ENCODE measurements at regions not wholly inside any gene's neighbourhood (a gene's known extent, or its start where the extent isn't known, plus 50 kb on each side); places are given as distances from the start of the nearest gene placed in this dataset.

DNA sequence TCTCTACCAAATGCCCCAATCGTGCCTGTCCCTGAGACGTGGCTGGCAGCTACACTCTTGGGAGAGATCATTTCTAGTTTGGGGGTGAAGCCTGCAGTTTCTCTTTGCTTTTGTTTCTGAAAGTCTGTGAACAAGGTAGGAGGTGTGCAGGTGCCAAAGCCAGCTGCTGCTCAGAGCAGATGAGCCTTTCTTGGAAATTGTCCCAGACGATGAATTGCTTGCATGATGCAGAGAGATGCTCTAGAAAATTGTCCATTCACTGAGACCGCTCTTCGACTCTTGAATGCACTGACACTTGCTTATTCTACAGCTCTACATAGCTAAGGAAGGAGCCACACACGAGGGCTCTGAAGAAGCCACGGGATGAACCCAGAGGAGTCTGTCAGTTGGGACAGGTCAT is 225.6 kb upstream of the E2F8 start:
- FAIRE-seq (no peak), DNase-seq (ENCODE audit: low read depth) (no peak)
- Histone ChIP-seq H3K36me3 (ENCODE audit: control insufficient read depth, insufficient read depth, low read length) (no peaks in the 10 kb centered on the region), H3K4me3 (ENCODE audit: low read depth, low read length) (no peak overlapping the region), H3K27me3 (ENCODE audit: control insufficient read depth, insufficient read depth, low read length) (peaks cover 4% of the 10 kb centered on the region)
- TF ChIP-seq, protein P1, sequence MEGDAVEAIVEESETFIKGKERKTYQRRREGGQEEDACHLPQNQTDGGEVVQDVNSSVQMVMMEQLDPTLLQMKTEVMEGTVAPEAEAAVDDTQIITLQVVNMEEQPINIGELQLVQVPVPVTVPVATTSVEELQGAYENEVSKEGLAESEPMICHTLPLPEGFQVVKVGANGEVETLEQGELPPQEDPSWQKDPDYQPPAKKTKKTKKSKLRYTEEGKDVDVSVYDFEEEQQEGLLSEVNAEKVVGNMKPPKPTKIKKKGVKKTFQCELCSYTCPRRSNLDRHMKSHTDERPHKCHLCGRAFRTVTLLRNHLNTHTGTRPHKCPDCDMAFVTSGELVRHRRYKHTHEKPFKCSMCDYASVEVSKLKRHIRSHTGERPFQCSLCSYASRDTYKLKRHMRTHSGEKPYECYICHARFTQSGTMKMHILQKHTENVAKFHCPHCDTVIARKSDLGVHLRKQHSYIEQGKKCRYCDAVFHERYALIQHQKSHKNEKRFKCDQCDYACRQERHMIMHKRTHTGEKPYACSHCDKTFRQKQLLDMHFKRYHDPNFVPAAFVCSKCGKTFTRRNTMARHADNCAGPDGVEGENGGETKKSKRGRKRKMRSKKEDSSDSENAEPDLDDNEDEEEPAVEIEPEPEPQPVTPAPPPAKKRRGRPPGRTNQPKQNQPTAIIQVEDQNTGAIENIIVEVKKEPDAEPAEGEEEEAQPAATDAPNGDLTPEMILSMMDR (IDR thresholded peaks at IDR 0.05; ENCODE audit: insufficient read depth, low read length, severe bottlenecking): no peak

DNA sequence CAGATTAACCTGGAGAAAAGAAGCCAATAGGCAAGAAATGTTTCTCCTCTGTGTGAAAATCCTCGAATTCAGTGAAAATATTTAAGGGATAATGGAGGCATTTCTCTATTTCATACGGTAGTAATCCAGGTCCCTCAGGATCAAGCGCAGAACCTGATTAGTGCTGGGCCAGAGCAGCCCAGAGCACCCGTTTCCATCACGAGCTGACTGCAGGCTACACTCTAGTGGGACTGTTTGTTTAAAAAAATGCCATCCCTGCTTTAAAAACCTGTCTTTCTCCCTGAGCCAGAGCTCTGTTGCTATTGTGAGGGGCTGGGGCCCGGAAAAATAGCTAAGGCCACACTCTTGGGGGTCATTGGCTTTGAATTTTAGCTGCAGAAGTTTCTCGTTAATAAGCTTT is 223.2 kb upstream of the E2F8 start:
- H3K36me3 ChIP-seq (ENCODE audit: control insufficient read depth, insufficient read depth, low read length): no peaks in the 10 kb centered on the region
- H3K4me3 ChIP-seq (ENCODE audit: low read depth, low read length): no peak overlapping the region
- FAIRE-seq (no peak), DNase-seq (ENCODE audit: low read depth) (no peak)
- TF ChIP-seq, protein P1 (IDR thresholded peaks at IDR 0.05; ENCODE audit: insufficient read depth, low read length, severe bottlenecking): no peak
- peaks cover 3% of the 10 kb centered on the region for H3K27me3 ChIP-seq (ENCODE audit: control insufficient read depth, insufficient read depth, low read length)

DNA sequence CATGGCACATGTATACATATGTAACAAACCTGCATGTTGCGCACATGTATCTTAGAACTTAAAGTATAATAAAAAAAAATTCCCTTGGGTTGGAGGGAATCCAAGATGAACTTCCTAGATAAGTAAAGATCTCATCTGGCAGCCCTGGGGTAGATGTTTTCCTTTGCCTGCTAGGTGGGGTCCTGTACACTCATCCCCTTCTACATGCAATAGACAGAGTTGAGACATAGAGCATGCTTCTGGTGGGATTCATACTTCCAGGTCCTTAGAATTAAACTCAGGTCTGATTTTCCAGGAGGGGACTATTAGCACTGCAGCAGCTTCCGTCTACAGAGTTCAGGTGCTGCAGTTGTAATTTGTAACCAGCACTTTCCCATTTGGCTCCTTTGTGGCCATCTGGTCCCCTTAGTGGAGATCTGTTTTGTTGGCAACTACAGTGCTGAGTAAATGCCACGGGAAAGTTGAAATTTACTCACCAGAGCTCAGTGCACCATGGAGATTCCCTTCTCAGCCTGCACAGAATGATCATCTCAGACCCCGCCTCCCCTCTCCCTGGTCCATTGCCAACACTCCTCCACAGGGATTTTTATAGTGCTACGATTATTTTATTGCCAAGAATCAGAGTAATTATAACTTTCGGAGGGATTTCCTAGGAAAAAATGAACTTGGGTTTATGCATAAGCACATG is 220.1 kb upstream of the E2F8 start:
- DNase-seq (ENCODE audit: low read depth) (no peak), FAIRE-seq (no peak)
- Histone ChIP-seq H3K27me3 (ENCODE audit: control insufficient read depth, insufficient read depth, low read length) (peaks cover 2% of the 10 kb centered on the region), H3K36me3 (ENCODE audit: control insufficient read depth, insufficient read depth, low read length) (no peaks in the 10 kb centered on the region), H3K4me3 (ENCODE audit: low read depth, low read length) (no peak overlapping the region)
- TF ChIP-seq, protein P1 (IDR thresholded peaks at IDR 0.05; ENCODE audit: insufficient read depth, low read length, severe bottlenecking): no peak

DNA sequence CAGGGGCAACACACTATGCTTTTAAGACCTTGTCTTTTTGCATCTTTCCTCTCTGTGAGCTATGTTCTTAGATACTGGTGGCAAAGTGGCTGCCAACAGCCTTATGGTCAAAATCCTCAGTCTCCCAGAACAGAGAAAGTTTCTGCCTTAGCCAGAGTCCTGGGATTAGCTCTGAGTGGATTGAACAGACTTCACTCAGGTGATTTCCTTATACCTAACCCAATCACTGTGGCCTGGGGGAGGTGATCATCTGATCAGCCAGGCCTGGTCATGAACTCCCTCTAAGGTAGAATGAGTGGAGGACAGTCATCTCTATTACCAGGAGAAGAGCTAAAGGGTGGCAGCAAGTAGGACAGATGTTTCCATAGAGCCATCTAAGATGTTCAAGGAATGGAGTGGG is 218.5 kb upstream of the E2F8 start:
- FAIRE-seq (no peak), DNase-seq (ENCODE audit: low read depth) (no peak)
- H3K36me3 ChIP-seq (ENCODE audit: control insufficient read depth, insufficient read depth, low read length): no peaks in the 10 kb centered on the region
- H3K27me3 ChIP-seq (ENCODE audit: control insufficient read depth, insufficient read depth, low read length): peaks cover 2% of the 10 kb centered on the region
- TF ChIP-seq, protein P1 (IDR thresholded peaks at IDR 0.05; ENCODE audit: insufficient read depth, low read length, severe bottlenecking): no peak
- H3K4me3 ChIP-seq (ENCODE audit: low read depth, low read length): no peak overlapping the region

DNA sequence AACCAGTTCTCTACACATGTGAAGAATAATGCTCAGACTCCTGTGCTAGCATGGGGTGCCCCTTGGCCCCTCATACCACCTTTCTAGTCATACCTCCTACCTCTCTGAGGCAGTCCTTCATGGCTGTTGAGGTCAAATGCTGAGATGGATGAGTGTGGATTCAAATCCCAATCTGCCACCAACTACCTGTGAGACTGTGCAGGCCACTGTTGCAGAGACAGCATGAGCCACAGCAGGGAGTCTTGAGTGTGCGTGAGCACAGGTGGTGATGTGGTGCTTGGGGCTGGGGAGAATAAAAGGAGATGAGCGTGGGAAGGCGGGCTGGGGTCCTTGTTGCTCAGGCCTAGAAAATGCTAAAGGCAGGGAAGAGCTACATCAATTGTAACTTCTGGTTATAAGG is 218.0 kb upstream of the E2F8 start:
- TF ChIP-seq, protein P1 (IDR thresholded peaks at IDR 0.05; ENCODE audit: insufficient read depth, low read length, severe bottlenecking): no peak
- DNase-seq (ENCODE audit: low read depth) (no peak), FAIRE-seq (no peak)
- peaks cover 2% of the 10 kb centered on the region for H3K27me3 ChIP-seq (ENCODE audit: control insufficient read depth, insufficient read depth, low read length)
- H3K4me3 ChIP-seq (ENCODE audit: low read depth, low read length): no peak overlapping the region
- H3K36me3 ChIP-seq (ENCODE audit: control insufficient read depth, insufficient read depth, low read length): no peaks in the 10 kb centered on the region

DNA sequence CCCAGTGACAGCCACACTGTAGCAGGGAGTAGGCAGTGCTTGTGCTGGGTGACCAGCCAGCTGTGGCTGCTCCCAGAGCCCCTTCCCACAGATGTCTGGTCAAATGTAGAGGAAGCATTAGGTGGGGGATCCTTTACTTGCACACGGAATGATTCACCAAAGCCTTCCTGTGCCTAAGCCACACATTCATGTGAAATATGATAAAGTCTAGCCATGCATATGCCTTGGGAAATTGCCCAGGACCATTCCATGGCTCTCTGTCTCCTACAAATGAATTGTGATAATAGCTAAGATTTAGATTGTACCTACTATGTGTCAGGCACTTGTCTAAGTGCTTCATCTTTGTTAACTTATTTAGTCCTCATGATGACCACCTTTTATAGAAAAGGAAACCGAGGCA is 217.5 kb upstream of the E2F8 start:
- Histone ChIP-seq H3K4me3 (ENCODE audit: low read depth, low read length) (no peak overlapping the region), H3K36me3 (ENCODE audit: control insufficient read depth, insufficient read depth, low read length) (no peaks in the 10 kb centered on the region), H3K27me3 (ENCODE audit: control insufficient read depth, insufficient read depth, low read length) (peaks cover 2% of the 10 kb centered on the region)
- DNase-seq (ENCODE audit: low read depth) (no peak), FAIRE-seq (no peak)
- TF ChIP-seq, protein P1 (IDR thresholded peaks at IDR 0.05; ENCODE audit: insufficient read depth, low read length, severe bottlenecking): no peak
